ENCODE measurements at regions not wholly inside any gene's neighbourhood (a gene's known extent, or its start where the extent isn't known, plus 50 kb on each side); places are given as distances from the start of the nearest gene placed in this dataset.

GRCh38 chr14:30496852-30497251 lies 62.1 kb upstream of the G2E3 start:
- DNase-seq (ENCODE audit: low read depth): no peak

- no peak for DNase-seq (ENCODE audit: low read depth)
Observed at GRCh38 chr14:30499358-30499757, 59.6 kb upstream of the G2E3 start.

GRCh38 chr14:30500222-30500621 lies 58.7 kb upstream of the G2E3 start:
- no peak for DNase-seq (ENCODE audit: low read depth)

GRCh38 chr14:30507209-30507608 lies 51.7 kb upstream of the G2E3 start:
- DNase-seq (ENCODE audit: low read depth): no peak
